Iris pigment epithelial cell (primary cell): ENCODE measurements at regions not wholly inside any gene's neighbourhood (a gene's known extent, or its start where the extent isn't known, plus 50 kb on each side); places are given as distances from the start of the nearest gene placed in this dataset.

Experiments
- DNase-seq: peaks from one replicate; pipeline ENCODE4 v3.0.0-alpha.2; 2011; ENCODE audit warnings: low read depth

- DNase-seq, result peak; percentile 65
Measured at GRCh38 chr2:157184161-157184895, 73.2 kb upstream of the GALNT5 start.

- peak; percentile 61 for DNase-seq
Measured at GRCh38 chr2:157185476-157186227, 71.9 kb upstream of the GALNT5 start.

DNA sequence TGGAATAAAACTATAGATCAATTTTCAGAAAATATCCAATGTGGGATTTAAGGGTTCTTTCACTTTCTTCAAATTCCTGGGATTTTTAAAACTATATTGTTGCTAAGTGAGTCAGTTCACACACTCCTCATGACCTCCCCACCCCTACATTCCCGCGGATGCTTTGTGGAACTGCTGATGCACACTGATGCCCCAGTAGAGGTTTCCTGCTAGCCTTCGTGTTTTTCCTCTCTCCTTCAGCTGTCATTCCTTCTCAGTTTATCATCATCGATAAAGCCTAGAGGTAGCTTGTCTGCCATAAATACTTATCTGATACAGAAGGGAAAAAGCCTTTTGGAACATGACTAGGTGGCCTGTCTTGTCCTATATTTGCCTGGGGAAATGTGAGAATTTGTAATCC lies 67.4 kb upstream of the GALNT5 start:
- peak; percentile 96 for DNase-seq

DNA sequence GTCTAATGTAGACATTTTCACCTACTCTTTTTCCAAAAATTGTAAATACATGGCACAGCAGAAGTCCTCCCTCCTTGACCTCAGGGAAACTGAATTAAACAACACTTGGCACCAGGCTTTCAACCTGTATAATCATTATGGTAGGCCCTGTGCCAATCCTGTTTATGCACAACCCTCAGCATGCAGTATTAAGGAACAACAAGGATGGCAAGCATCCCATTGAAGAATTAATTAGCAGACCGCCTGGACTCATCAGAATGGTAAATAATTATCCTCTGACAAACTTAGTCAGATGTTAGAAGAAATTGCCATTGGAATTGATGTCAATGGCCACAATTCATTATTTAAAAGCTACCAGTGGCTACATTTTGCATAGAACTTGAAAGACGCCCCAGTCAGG lies 66.3 kb upstream of the GALNT5 start:
- DNase-seq, result no peak

DNA sequence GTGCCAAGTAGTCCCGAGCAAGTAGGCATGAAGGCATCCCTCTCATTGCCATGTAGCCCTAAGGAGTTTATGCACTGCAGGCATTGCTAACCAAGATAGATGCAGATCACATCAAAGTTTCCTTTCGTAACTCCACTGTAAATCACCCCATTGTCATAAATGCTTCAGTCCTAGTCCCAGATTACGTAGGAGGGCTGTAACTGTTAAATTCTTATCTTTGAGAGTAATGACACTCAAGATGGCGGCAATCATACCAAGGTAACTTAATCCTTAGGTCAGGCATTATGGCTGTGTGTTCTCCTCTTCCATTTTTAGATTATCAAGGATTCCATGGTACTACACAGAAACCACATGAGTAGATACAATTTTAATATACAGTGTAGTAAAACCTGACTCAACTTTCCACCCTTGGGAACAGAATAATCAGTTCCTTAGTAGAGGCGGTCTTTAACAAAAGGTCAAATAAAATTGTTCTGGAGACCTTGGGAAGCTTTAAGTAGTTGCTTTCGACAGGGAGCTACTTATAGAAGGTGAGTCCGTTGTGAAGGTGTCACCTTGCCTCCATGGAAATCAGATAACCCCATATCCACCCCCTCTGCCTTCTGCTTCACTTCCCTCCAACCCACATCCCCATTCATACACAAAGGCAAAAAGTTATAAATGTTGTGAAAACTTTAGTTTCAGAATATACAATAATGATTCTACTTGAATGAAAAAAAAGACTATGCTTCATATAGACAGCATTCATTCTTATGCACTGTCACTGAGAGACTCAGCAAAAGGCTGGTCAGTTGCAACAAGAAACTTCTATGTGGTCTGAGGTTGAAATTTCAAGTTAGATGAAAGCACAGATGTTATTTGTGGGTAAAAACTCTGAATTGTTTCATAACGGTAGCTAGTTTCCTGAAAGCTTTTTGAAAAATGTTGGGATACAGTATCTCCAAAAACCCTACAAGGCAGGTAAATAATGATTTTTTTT lies 64.8 kb upstream of the GALNT5 start:
- no peak for DNase-seq

DNA sequence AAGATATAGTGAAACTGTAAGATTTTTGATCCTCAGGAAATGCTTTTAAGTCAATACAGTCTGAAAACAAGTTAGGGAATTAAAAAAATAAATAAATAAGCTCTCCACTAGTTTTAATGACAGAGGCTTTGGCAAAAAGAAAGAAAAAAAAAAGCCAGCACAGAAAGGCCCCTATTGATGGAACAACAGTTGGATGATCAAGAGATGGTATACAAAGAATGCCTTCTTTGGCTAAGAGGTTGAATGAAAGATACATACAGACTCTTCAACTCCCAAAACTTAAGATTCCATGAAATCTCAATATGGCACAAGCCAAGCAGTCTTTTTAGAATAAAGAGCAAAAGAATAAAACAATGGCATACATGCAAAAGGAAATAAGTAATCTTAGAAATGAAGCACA lies 64.0 kb upstream of the GALNT5 start:
- DNase-seq, result no peak

GRCh38 chr2:157194097-157194688 lies 63.3 kb upstream of the GALNT5 start:
- DNase-seq, result peak; percentile 76

DNA sequence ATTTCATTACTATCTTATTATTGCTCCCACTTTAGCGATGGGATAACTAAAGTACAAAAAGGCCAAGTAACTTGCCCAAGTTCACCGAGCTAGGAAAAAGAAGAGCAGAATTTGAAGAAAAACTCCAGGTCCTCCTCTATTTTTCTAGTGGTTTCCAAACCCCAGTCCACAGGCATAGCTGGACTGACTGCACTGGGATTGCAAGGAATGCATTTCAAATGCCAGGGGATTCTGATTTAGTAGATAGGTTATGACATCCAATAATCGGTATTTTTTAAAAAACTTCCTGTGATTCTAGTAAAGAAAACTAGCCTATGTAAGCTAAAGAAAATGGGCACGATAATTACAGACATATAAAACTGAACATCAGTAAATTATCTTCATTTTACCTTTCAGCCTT lies 62.7 kb upstream of the GALNT5 start:
- DNase-seq, result no peak

DNA sequence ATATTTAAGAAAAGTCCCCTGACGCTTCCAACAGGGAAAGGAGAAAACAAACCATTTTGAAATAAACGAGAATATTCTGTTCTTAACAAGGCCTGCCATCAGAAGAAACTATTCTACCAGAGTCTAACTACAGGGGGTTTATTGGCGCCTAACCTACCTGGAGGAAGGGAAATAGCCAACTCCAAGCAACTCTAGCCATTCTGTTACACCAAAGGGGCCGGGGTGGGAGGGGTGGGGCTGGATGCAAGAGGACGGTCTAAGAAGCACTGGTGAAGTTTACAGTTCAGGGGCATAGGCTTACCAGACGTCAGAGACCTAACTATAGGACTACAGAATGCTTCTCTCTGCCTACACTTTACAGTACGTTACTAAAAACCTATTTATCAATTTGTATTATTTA lies 60.5 kb upstream of the GALNT5 start:
- no peak for DNase-seq

DNA sequence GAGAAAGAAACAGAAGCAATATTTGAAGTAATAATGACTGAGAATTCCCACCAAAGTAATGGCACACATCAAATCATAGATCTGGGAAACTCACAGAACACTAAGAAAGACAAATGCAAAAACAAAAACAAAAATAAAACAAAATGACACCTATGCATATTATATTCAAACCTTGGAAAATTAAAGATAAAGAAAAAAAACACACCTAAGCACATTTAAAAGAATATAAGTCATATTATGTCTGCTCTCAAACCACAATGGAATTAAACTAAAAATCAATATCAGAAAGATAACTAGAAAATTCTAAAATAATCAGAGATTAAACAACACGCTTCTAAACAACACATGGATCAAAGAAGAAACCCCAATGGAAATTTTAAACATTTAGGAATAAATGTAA lies 59.7 kb upstream of the GALNT5 start:
- DNase-seq, result no peak

- no peak for DNase-seq
Measured at GRCh38 chr2:157203651-157204050, 53.9 kb upstream of the GALNT5 start.

GRCh38 chr2:157204401-157204800 lies 53.1 kb upstream of the GALNT5 start:
- DNase-seq, result no peak

DNA sequence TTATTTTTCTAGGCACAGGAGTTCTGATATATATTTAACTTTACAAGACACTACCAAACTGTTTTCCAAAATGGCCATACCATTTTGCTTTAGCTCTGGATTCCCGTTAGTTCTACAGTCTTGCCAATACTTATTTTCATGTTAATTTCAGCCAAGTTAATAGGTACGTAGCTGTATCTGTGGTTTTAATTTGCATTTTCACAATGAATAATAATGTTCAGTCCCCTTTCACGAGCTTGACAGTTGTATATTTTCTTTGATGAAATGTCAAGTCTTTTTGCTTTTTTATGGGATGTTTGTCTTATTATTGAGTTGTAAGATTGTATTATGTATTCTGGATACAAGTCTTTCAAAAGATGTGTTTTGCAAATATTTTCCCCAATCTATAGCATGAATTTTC lies 50.6 kb upstream of the GALNT5 start:
- DNase-seq, result no peak
